ENCODE measurements at regions not wholly inside any gene's neighbourhood (a gene's known extent, or its start where the extent isn't known, plus 50 kb on each side); places are given as distances from the start of the nearest gene placed in this dataset.

DNA sequence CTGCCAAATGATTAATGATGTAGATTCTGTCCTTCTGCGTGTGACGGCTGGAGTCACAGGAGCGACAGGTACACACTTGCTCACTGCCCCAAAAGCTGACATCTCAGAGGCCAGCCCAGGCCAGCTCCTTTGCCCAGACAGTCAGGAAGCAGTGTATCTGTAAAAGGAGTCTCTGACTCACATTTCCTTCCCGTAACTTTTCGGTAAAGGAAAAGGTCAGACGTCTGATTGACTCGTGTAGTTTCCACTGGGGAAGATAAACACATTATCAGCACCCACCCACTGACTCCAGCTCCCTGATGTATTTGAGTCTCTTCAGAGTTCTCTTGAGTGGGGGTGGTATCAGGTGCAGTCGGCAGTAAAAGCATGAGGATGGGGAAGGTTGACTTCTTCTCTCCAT is 64.4 kb upstream of the WWC1 start:
- H3K4me2 ChIP-seq (ENCODE audit: control insufficient read depth, insufficient read depth), result no peak overlapping the region
- TF ChIP-seq BCL11A (IDR thresholded peaks at IDR 0.05; ENCODE audit: low read depth, low read length), result no peak
- no peak for TF ChIP-seq RBBP5 (conservative IDR thresholded peaks at IDR 0.05)
- no peak for TF ChIP-seq EED (IDR thresholded peaks at IDR 0.05; ENCODE audit: low read depth)
- no peak overlapping the region for H3K27ac ChIP-seq (ENCODE audit: control insufficient read depth, insufficient read depth)
- no peak for DNase-seq (ENCODE audit: low read depth, low spot score)
- ChIA-PET SMC1A (ENCODE audit: uncharacterized antibody, unreplicated experiment) (interaction anchor here (0.8 to 1.6 kb wide), 2 partner anchors 9 to 113 kb away, joined by 3 to 4 read pairs; no protein-coding TSS in a partner anchor), CTCF (no interaction called here), RAD21 (ENCODE audit: unreplicated experiment) (no interaction called here), POLR2A (no interaction called here)
- H3K4me3 ChIP-seq, result no peak overlapping the region
- no peaks in the 10 kb centered on the region for H3K27me3 ChIP-seq (replicated peaks in 1 of 2; ENCODE audit: control insufficient read depth in 2 of 2, insufficient read depth in 2 of 2, low read length in 1 of 2)
- no peaks in the 10 kb centered on the region; the same call in 2 of the 3 replicates for H3K9me3 ChIP-seq (replicated peaks; ENCODE audit: control insufficient read depth, insufficient read depth, low read length)
- in situ Hi-C loops (cut with MboI) (no loop called here), intact Hi-C loops (cut with micrococcal nuclease; ENCODE audit: unreplicated experiment) (no loop called here)
- no peak for ATAC-seq
- H3K79me2 ChIP-seq (ENCODE audit: control insufficient read depth, insufficient read depth, low read length), result no peaks in the 10 kb centered on the region
- H3K9ac ChIP-seq (ENCODE audit: control insufficient read depth, insufficient read depth, low read length), result no peak overlapping the region
- no peak overlapping the region for H2AFZ ChIP-seq (ENCODE audit: control insufficient read depth, low read depth, low read length)
- BruUV-seq (replicated peaks), result no TSS peak
- 69% methylated on average over 8 of the region's 8 CpGs for WGBS (ENCODE audit: insufficient coverage, insufficient replicate concordance, low lambda C conversion rate, missing lambda C conversion rate)
- peaks cover 11% of the 10 kb centered on the region for H3K4me1 ChIP-seq (ENCODE audit: control insufficient read depth, insufficient read depth, low read length)
- no peak for FAIRE-seq
- H3K36me3 ChIP-seq (ENCODE audit: control insufficient read depth in 2 of 2, insufficient read depth in 2 of 2, low read length in 1 of 2), result no peaks in the 10 kb centered on the region
- no peaks in the 10 kb centered on the region for H4K20me1 ChIP-seq (ENCODE audit: control insufficient read depth, insufficient read depth)

DNA sequence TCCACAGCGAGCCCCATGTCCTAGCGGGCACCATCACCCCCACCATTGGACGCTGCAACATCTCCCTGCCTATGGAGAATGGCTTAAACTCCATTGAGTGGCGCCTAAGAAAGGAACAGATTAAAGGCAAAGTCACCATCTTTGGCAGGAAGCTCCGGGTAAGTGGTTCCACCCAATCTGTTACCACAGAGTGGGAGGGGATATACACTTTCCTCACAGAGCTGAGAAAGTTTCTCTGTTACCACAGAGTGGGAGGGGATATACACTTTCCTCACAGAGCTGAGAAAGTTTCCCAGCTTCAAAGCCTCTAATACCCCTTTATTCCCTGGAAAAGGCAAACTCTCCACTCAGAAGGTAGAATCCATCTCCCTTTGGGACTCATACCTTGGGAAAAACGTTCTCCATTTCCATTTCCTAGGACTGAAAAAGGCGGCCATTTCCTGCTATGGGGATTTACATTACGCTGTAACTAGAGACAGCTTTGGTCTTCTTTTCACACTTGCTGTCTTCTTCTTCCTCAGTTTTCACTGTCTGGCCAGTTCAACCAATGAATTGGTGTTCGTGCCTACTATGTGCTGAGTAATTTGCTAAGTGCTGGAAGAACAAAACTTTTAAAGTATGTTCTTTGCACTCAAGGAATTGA is 63.4 kb upstream of the WWC1 start:
- no peak overlapping the region for H3K4me3 ChIP-seq
- no TSS peak for BruUV-seq (replicated peaks)
- RAD21 ChIA-PET (ENCODE audit: unreplicated experiment), result interaction anchor here (0.6 to 1.0 kb wide), 5 partner anchors 9 to 614 kb away, joined by 3 to 5 read pairs (median 3); no protein-coding TSS in a partner anchor
- peak overlapping the region; percentile 79 for H2AFZ ChIP-seq (ENCODE audit: control insufficient read depth, low read depth, low read length)
- peaks cover 11% of the 10 kb centered on the region for H3K4me1 ChIP-seq (ENCODE audit: control insufficient read depth, insufficient read depth, low read length)
- intact Hi-C loops (cut with micrococcal nuclease; ENCODE audit: unreplicated experiment) (no loop called here), in situ Hi-C loops (cut with MboI) (no loop called here)
- no peaks in the 10 kb centered on the region for H3K27me3 ChIP-seq (replicated peaks in 1 of 2; ENCODE audit: control insufficient read depth in 2 of 2, insufficient read depth in 2 of 2, low read length in 1 of 2)
- DNase-seq (ENCODE audit: low read depth, low spot score) (peak; percentile 64), ATAC-seq (peak; percentile 100), FAIRE-seq (peak; percentile 98)
- peak overlapping the region; percentile 39 for H3K9ac ChIP-seq (ENCODE audit: control insufficient read depth, insufficient read depth, low read length)
- WGBS (ENCODE audit: insufficient coverage, insufficient replicate concordance, low lambda C conversion rate, missing lambda C conversion rate), result 43% methylated on average over 9 of the region's 9 CpGs
- POLR2A ChIA-PET, result interaction anchor here (1.0 kb wide), 1 partner anchor 33 kb away, joined by 7 read pairs; no protein-coding TSS in a partner anchor
- H3K9me3 ChIP-seq (replicated peaks; ENCODE audit: control insufficient read depth, insufficient read depth, low read length), result no peaks in the 10 kb centered on the region; the same call in 2 of the 3 replicates
- H3K4me2 ChIP-seq (ENCODE audit: control insufficient read depth, insufficient read depth), result peak overlapping the region; percentile 45
- H3K27ac ChIP-seq (ENCODE audit: control insufficient read depth, insufficient read depth), result peak overlapping the region; percentile 78
- CTCF ChIA-PET, result interaction anchor here (0.6 to 1.3 kb wide), 3 partner anchors 9 to 19 kb away, joined by 3 to 5 read pairs (median 4); no protein-coding TSS in a partner anchor
- SMC1A ChIA-PET (ENCODE audit: uncharacterized antibody, unreplicated experiment), result interaction anchor here (0.6 to 1.6 kb wide), 8 partner anchors 9 to 527 kb away, joined by 3 to 7 read pairs (median 3); no protein-coding TSS in a partner anchor
- no peaks in the 10 kb centered on the region for H4K20me1 ChIP-seq (ENCODE audit: control insufficient read depth, insufficient read depth)
- H3K36me3 ChIP-seq (ENCODE audit: control insufficient read depth in 2 of 2, insufficient read depth in 2 of 2, low read length in 1 of 2), result no peaks in the 10 kb centered on the region
- H3K79me2 ChIP-seq (ENCODE audit: control insufficient read depth, insufficient read depth, low read length), result no peaks in the 10 kb centered on the region
- TF ChIP-seq, protein P1, sequence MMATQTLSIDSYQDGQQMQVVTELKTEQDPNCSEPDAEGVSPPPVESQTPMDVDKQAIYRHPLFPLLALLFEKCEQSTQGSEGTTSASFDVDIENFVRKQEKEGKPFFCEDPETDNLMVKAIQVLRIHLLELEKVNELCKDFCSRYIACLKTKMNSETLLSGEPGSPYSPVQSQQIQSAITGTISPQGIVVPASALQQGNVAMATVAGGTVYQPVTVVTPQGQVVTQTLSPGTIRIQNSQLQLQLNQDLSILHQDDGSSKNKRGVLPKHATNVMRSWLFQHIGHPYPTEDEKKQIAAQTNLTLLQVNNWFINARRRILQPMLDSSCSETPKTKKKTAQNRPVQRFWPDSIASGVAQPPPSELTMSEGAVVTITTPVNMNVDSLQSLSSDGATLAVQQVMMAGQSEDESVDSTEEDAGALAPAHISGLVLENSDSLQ (IDR thresholded peaks at IDR 0.05), result no peak
- TF ChIP-seq PAX8 (IDR thresholded peaks at IDR 0.05), result no peak
- TF ChIP-seq NR2F1 (conservative IDR thresholded peaks at IDR 0.05), result no peak
- TF ChIP-seq CBFB (IDR thresholded peaks at IDR 0.05; ENCODE audit: low read depth), result peak; percentile 86
- no peak for TF ChIP-seq SMARCA5 (IDR thresholded peaks at IDR 0.05)
- no peak for TF ChIP-seq CHD1 (IDR thresholded peaks at IDR 0.05; ENCODE audit: low read depth, low read length)
- peak; percentile 41 for TF ChIP-seq SP1 (IDR thresholded peaks at IDR 0.05; ENCODE audit: low read depth, low read length)
- no peak for TF ChIP-seq SMAD5 (IDR thresholded peaks at IDR 0.05; ENCODE audit: low read depth)
- no peak for TF ChIP-seq ETV6 (conservative IDR thresholded peaks at IDR 0.05 in 1 of 2, IDR thresholded peaks at IDR 0.05 in 1 of 2; ENCODE audit: borderline replicate concordance in 1 of 2, low read depth in 1 of 2)
- TF ChIP-seq, protein P2, sequence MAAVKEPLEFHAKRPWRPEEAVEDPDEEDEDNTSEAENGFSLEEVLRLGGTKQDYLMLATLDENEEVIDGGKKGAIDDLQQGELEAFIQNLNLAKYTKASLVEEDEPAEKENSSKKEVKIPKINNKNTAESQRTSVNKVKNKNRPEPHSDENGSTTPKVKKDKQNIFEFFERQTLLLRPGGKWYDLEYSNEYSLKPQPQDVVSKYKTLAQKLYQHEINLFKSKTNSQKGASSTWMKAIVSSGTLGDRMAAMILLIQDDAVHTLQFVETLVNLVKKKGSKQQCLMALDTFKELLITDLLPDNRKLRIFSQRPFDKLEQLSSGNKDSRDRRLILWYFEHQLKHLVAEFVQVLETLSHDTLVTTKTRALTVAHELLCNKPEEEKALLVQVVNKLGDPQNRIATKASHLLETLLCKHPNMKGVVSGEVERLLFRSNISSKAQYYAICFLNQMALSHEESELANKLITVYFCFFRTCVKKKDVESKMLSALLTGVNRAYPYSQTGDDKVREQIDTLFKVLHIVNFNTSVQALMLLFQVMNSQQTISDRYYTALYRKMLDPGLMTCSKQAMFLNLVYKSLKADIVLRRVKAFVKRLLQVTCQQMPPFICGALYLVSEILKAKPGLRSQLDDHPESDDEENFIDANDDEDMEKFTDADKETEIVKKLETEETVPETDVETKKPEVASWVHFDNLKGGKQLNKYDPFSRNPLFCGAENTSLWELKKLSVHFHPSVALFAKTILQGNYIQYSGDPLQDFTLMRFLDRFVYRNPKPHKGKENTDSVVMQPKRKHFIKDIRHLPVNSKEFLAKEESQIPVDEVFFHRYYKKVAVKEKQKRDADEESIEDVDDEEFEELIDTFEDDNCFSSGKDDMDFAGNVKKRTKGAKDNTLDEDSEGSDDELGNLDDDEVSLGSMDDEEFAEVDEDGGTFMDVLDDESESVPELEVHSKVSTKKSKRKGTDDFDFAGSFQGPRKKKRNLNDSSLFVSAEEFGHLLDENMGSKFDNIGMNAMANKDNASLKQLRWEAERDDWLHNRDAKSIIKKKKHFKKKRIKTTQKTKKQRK (IDR thresholded peaks at IDR 0.05; ENCODE audit: low read depth, low read length), result no peak
- TF ChIP-seq KAT2A (conservative IDR thresholded peaks at IDR 0.05; ENCODE audit: control insufficient read depth, low read depth, low read length), result no peak
- TF ChIP-seq SIN3A (IDR thresholded peaks at IDR 0.05; ENCODE audit: low read depth, low read length), result no peak

All from GM12878 (cell line).